ENCODE measurements at regions not wholly inside any gene's neighbourhood (a gene's known extent, or its start where the extent isn't known, plus 50 kb on each side); places are given as distances from the start of the nearest gene placed in this dataset.
"Not testable (repeated sequence)": the region's sequence is repeated elsewhere in the genome, so short reads cannot be mapped to it uniquely, and the experiment has no call there.

GRCh38 chr2:65782996-65783650 is 350.7 kb upstream of the SPRED2 start:
- no peak overlapping the region for H3K27ac Mint-ChIP-seq
- ATAC-seq (no peak), DNase-seq (no peak)
- no peaks in the 10 kb centered on the region for H3K4me1 Mint-ChIP-seq
- H3K4me3 Mint-ChIP-seq = no peak overlapping the region
- H3K36me3 Mint-ChIP-seq (ENCODE audit: low read depth) = no peaks in the 10 kb centered on the region
- H3K9me3 ChIP-seq (ENCODE audit: control insufficient read depth, low read length, poor library complexity, severe bottlenecking) = no peaks in the 10 kb centered on the region
- H3K27me3 Mint-ChIP-seq = no peaks in the 10 kb centered on the region

GRCh38 chr2:65782186-65782585 is 349.8 kb upstream of the SPRED2 start:
- no peaks in the 10 kb centered on the region for H3K9me3 ChIP-seq (ENCODE audit: control insufficient read depth, low read length, poor library complexity, severe bottlenecking)
- H3K4me1 Mint-ChIP-seq = no peaks in the 10 kb centered on the region
- ATAC-seq (no peak), DNase-seq (no peak)
- H3K36me3 Mint-ChIP-seq (ENCODE audit: low read depth) = no peaks in the 10 kb centered on the region
- no peak overlapping the region for H3K4me3 Mint-ChIP-seq
- H3K27ac Mint-ChIP-seq = no peak overlapping the region
- no peaks in the 10 kb centered on the region for H3K27me3 Mint-ChIP-seq

GRCh38 chr2:65781756-65782155 is 349.4 kb upstream of the SPRED2 start:
- no peak overlapping the region for H3K4me3 Mint-ChIP-seq
- H3K27ac Mint-ChIP-seq = no peak overlapping the region

DNA sequence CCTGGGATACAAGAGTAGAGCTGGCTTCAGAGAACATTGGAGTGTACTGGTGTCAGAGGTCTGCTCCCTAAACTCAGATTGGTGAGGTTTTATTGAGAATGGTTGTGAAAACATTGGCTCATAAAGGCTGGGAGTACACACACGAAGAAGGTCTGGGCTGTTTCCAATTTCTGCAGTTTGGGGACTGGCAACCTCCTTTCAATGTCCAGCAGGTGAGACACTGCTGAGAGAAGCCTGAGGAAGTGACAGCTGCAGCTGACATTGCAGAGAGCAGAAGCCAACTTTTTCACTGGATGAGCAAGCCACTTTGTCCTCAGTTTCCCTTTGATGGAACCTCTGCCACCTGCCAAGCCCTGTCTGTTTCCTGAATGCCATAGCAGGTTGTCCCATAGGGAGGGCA is 346.6 kb upstream of the SPRED2 start:
- Mint-ChIP-seq H3K36me3 (ENCODE audit: low read depth) (no peaks in the 10 kb centered on the region), H3K27ac (no peak overlapping the region), H3K27me3 (peaks cover 16% of the 10 kb centered on the region), H3K4me1 (no peaks in the 10 kb centered on the region), H3K4me3 (no peak overlapping the region)
- ATAC-seq (no peak), DNase-seq (no peak)
- H3K9me3 ChIP-seq (ENCODE audit: control insufficient read depth, low read length, poor library complexity, severe bottlenecking) = no peaks in the 10 kb centered on the region

More at GRCh38 chr2:65781756-65782155, 349.4 kb upstream of the SPRED2 start:
- Mint-ChIP-seq H3K27me3 (no peaks in the 10 kb centered on the region), H3K36me3 (ENCODE audit: low read depth) (no peaks in the 10 kb centered on the region), H3K4me1 (no peaks in the 10 kb centered on the region)
- ATAC-seq (no peak), DNase-seq (no peak)
- no peaks in the 10 kb centered on the region for H3K9me3 ChIP-seq (ENCODE audit: control insufficient read depth, low read length, poor library complexity, severe bottlenecking)

DNA sequence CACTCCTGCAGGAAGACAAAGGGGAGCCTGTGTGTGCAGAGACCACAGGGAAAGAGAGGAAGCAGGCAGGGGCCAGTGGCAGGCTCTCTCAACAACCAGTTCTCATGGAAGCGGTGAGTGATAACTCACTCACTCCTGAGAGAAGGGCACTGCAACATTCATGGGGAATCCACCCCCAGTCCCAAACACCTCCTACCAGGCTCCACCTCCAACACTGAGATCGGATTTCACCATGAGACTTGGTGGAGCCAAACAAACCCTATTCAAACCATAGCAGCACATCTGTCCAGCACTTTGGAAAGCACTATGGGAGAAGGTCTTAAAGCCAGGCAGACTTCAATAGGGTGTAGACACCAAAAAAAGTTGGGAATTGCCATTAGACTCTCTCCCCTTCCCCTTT is 345.7 kb upstream of the SPRED2 start:
- no peaks in the 10 kb centered on the region for H3K4me1 Mint-ChIP-seq
- DNase-seq (no peak), ATAC-seq (no peak)
- H3K9me3 ChIP-seq (ENCODE audit: control insufficient read depth, low read length, poor library complexity, severe bottlenecking) = no peaks in the 10 kb centered on the region
- no peak overlapping the region for H3K4me3 Mint-ChIP-seq
- no peaks in the 10 kb centered on the region for H3K36me3 Mint-ChIP-seq (ENCODE audit: low read depth)
- H3K27me3 Mint-ChIP-seq = peaks cover 16% of the 10 kb centered on the region
- H3K27ac Mint-ChIP-seq = no peak overlapping the region

GRCh38 chr2:65775839-65776238 is 343.4 kb upstream of the SPRED2 start:
- H3K36me3 Mint-ChIP-seq (ENCODE audit: low read depth) = no peaks in the 10 kb centered on the region
- H3K4me1 Mint-ChIP-seq = no peaks in the 10 kb centered on the region
- no peak overlapping the region for H3K4me3 Mint-ChIP-seq
- H3K27me3 Mint-ChIP-seq = peaks cover 29% of the 10 kb centered on the region
- no peaks in the 10 kb centered on the region for H3K9me3 ChIP-seq (ENCODE audit: control insufficient read depth, low read length, poor library complexity, severe bottlenecking)
- no peak for ATAC-seq
- H3K27ac Mint-ChIP-seq = no peak overlapping the region
- no peak for DNase-seq

- no peak for ATAC-seq
- Mint-ChIP-seq H3K4me3 (no peak overlapping the region), H3K4me1 (no peaks in the 10 kb centered on the region), H3K27me3 (peaks cover 25% of the 10 kb centered on the region), H3K27ac (no peak overlapping the region), H3K36me3 (ENCODE audit: low read depth) (no peaks in the 10 kb centered on the region)
- no peaks in the 10 kb centered on the region for H3K9me3 ChIP-seq (ENCODE audit: control insufficient read depth, low read length, poor library complexity, severe bottlenecking)
- no peak for DNase-seq
Observed at GRCh38 chr2:65767946-65768345, 335.5 kb upstream of the SPRED2 start.

DNA sequence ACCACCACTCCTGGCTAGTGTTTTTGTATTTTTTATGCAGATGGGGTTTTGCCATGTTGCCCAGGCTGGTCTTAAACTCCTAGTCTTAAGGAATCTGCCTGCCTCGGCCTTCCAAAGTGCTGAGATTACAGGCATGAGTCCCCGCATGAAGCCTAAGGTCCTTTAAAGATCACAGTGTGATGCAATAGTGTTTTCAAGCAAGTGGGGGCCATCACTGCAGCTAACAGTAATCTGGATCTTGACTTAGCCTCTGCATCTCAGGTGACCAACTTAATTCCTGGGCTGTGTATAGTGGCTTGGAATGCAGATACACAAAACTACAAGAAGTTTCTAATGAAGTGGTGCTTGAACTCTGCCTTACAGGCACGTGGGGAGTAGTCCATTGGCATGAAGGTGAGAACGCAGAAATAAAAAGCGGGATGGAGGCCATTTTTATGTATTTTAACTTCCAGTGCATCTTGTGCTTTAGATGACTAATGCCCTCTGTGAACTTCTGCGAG is 334.4 kb upstream of the SPRED2 start:
- no peaks in the 10 kb centered on the region for H3K36me3 Mint-ChIP-seq (ENCODE audit: low read depth)

DNA sequence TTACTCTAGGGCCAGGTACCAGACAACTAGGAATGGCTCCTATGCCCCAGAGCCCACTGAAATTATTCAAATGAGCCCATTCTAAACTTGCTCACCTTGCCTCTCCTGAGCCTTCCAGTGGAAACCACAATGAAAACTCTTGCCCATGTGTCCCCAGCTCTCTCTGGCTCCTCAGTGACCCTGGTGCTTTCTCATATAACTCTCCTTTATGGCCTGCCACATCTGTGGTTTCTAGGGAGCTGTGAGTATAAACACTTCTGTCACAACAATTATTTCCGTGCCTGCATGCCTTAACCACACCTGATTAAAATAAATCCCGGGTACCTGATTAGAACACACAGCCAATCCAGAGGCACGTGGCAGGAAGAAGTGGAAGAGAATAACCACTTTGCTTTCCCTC is 333.0 kb upstream of the SPRED2 start:
- no peak for DNase-seq
- no peaks in the 10 kb centered on the region for H3K9me3 ChIP-seq (ENCODE audit: control insufficient read depth, low read length, poor library complexity, severe bottlenecking)
- ATAC-seq = no peak
- H3K4me3 Mint-ChIP-seq = no peak overlapping the region
- peaks cover 12% of the 10 kb centered on the region for H3K27me3 Mint-ChIP-seq
- H3K36me3 Mint-ChIP-seq (ENCODE audit: low read depth) = no peaks in the 10 kb centered on the region
- H3K27ac Mint-ChIP-seq = no peak overlapping the region
- H3K4me1 Mint-ChIP-seq = no peaks in the 10 kb centered on the region

More for the DNA sequence above, 334.4 kb upstream of the SPRED2 start:
- Mint-ChIP-seq H3K27ac (no peak overlapping the region), H3K4me3 (no peak overlapping the region), H3K27me3 (peaks cover 15% of the 10 kb centered on the region), H3K4me1 (no peaks in the 10 kb centered on the region)
- ATAC-seq (no peak), DNase-seq (no peak)
- no peaks in the 10 kb centered on the region for H3K9me3 ChIP-seq (ENCODE audit: control insufficient read depth, low read length, poor library complexity, severe bottlenecking)

GRCh38 chr2:65762068-65762467 is 329.7 kb upstream of the SPRED2 start:
- DNase-seq (no peak), ATAC-seq (no peak)
- Mint-ChIP-seq H3K27me3 (peaks cover 12% of the 10 kb centered on the region), H3K36me3 (ENCODE audit: low read depth) (no peaks in the 10 kb centered on the region), H3K4me1 (no peaks in the 10 kb centered on the region), H3K27ac (no peak overlapping the region), H3K4me3 (no peak overlapping the region)
- H3K9me3 ChIP-seq (ENCODE audit: control insufficient read depth, low read length, poor library complexity, severe bottlenecking) = no peaks in the 10 kb centered on the region

GRCh38 chr2:65754219-65754618 is 321.8 kb upstream of the SPRED2 start:
- H3K27me3 Mint-ChIP-seq = no peaks in the 10 kb centered on the region
- H3K4me1 Mint-ChIP-seq = no peaks in the 10 kb centered on the region
- H3K36me3 Mint-ChIP-seq (ENCODE audit: low read depth) = no peaks in the 10 kb centered on the region
- ATAC-seq (no peak), DNase-seq (no peak)
- no peak overlapping the region for H3K4me3 Mint-ChIP-seq
- H3K27ac Mint-ChIP-seq = no peak overlapping the region
- H3K9me3 ChIP-seq (ENCODE audit: control insufficient read depth, low read length, poor library complexity, severe bottlenecking) = no peaks in the 10 kb centered on the region

DNA sequence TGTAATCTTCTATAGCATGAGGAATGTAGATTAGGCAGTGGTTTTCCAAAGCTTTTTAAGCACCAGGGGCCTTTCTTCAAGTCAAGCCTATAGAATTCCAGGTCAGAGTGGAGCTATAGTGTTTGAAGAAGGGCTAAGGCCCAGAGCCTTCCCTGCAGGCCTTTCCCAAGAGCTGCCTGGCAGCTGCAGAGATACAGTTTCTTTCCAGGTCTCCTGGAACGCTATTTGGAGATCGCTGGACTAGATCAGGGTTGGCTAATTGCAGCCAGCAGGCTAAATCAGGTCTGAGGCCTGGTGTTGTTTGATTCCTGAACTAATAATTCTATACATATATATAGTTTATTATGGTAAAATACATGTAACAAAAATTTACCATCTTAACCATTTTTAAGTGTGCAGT is 319.0 kb upstream of the SPRED2 start:
- Mint-ChIP-seq H3K27me3 (no peaks in the 10 kb centered on the region), H3K4me1 (no peaks in the 10 kb centered on the region), H3K36me3 (ENCODE audit: low read depth) (no peaks in the 10 kb centered on the region), H3K4me3 (no peak overlapping the region), H3K27ac (no peak overlapping the region)
- H3K9me3 ChIP-seq (ENCODE audit: control insufficient read depth, low read length, poor library complexity, severe bottlenecking) = no peaks in the 10 kb centered on the region
- DNase-seq = no peak
- no peak for ATAC-seq

- H3K36me3 Mint-ChIP-seq (ENCODE audit: low read depth) = no peaks in the 10 kb centered on the region
- H3K4me3 Mint-ChIP-seq = no peak overlapping the region
- no peaks in the 10 kb centered on the region for H3K9me3 ChIP-seq (ENCODE audit: control insufficient read depth, low read length, poor library complexity, severe bottlenecking)
- ATAC-seq = no peak
- H3K4me1 Mint-ChIP-seq = no peaks in the 10 kb centered on the region
- H3K27ac Mint-ChIP-seq = no peak overlapping the region
- peaks cover 4% of the 10 kb centered on the region for H3K27me3 Mint-ChIP-seq
- DNase-seq = no peak
Observed at GRCh38 chr2:65749545-65749944, 317.1 kb upstream of the SPRED2 start.

DNA sequence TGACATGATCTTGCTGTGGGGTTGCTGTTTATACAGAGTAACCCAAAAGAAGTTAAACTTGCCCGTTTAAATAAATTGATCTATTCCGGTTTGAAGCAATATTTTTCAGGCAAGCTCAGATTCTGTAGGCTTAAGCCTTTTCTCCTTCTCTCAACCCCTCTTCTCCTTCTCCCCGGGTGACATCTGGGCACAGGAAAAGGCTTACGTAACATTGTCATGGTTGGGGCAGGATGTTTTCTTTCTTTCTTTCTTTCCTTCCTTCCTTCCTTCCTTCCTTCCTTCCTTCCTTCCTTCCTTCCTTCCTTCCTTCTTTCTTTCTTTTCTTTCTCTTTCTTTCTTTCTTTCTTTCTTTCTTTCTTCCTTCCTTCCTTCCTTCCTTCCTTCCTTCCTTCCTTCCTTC is 315.5 kb upstream of the SPRED2 start:
- not testable (repeated sequence) for ATAC-seq; DNase-seq; H3K27ac Mint-ChIP-seq; H3K27me3 Mint-ChIP-seq; H3K4me1 Mint-ChIP-seq; H3K4me3 Mint-ChIP-seq; H3K36me3 Mint-ChIP-seq (ENCODE audit: low read depth); H3K9me3 ChIP-seq (ENCODE audit: control insufficient read depth, low read length, poor library complexity, severe bottlenecking)

All from T-helper 17 cell (primary cell).